ENCODE measurements at regions not wholly inside any gene's neighbourhood (a gene's known extent, or its start where the extent isn't known, plus 50 kb on each side); places are given as distances from the start of the nearest gene placed in this dataset.

DNA sequence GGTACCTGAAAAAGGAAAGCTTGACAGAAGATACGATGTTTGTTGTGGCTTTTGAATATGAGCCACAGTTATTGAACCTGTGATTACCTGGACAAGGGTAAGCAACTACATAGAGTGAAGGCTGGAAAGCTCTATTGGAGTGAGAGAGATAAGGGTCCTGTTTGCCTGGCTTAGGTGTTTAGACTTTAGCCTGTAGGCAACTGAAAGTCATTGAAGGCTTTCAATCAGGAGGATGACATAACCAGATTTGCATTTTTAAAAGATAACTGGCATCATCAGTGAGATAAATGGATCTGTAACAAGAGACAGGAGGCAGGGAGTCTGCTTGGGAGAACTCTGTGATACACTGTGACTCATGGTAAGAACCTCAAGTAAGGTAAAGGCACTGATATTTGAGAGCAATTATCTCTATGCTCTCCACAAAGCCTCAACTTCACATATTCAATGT, 128.9 kb upstream of the SOX5 start:
- Histone ChIP-seq H3K27me3 (ENCODE audit: control insufficient read depth, insufficient read depth, low read length) (no peaks in the 10 kb centered on the region), H3K4me3 (ENCODE audit: low read depth, low read length) (no peak overlapping the region), H3K36me3 (ENCODE audit: control insufficient read depth, insufficient read depth, low read length) (no peaks in the 10 kb centered on the region)
- no peak for DNase-seq (ENCODE audit: low read depth)
- no peak for TF ChIP-seq CTCF (IDR thresholded peaks at IDR 0.05; ENCODE audit: insufficient read depth, low read length, poor library complexity, severe bottlenecking)

- no peak for DNase-seq (ENCODE audit: low read depth)
- H3K27me3 ChIP-seq (ENCODE audit: control insufficient read depth, insufficient read depth, low read length): no peaks in the 10 kb centered on the region
- H3K4me3 ChIP-seq (ENCODE audit: low read depth, low read length): no peak overlapping the region
- no peaks in the 10 kb centered on the region for H3K36me3 ChIP-seq (ENCODE audit: control insufficient read depth, insufficient read depth, low read length)
- no peak for TF ChIP-seq CTCF (IDR thresholded peaks at IDR 0.05; ENCODE audit: insufficient read depth, low read length, poor library complexity, severe bottlenecking)
Measured at GRCh38 chr12:24077161-24077560, 127.7 kb upstream of the SOX5 start.

GRCh38 chr12:24075650-24076049, 126.2 kb upstream of the SOX5 start:
- no peak for TF ChIP-seq CTCF (IDR thresholded peaks at IDR 0.05; ENCODE audit: insufficient read depth, low read length, poor library complexity, severe bottlenecking)
- H3K4me3 ChIP-seq (ENCODE audit: low read depth, low read length): no peak overlapping the region
- H3K36me3 ChIP-seq (ENCODE audit: control insufficient read depth, insufficient read depth, low read length): no peaks in the 10 kb centered on the region
- no peak for DNase-seq (ENCODE audit: low read depth)
- H3K27me3 ChIP-seq (ENCODE audit: control insufficient read depth, insufficient read depth, low read length): no peaks in the 10 kb centered on the region

GRCh38 chr12:24073170-24073810, 123.8 kb upstream of the SOX5 start:
- H3K27me3 ChIP-seq (ENCODE audit: control insufficient read depth, insufficient read depth, low read length): no peaks in the 10 kb centered on the region
- TF ChIP-seq CTCF (IDR thresholded peaks at IDR 0.05; ENCODE audit: insufficient read depth, low read length, poor library complexity, severe bottlenecking): no peak
- H3K4me3 ChIP-seq (ENCODE audit: low read depth, low read length): no peak overlapping the region
- H3K36me3 ChIP-seq (ENCODE audit: control insufficient read depth, insufficient read depth, low read length): no peaks in the 10 kb centered on the region
- no peak for DNase-seq (ENCODE audit: low read depth)

DNA sequence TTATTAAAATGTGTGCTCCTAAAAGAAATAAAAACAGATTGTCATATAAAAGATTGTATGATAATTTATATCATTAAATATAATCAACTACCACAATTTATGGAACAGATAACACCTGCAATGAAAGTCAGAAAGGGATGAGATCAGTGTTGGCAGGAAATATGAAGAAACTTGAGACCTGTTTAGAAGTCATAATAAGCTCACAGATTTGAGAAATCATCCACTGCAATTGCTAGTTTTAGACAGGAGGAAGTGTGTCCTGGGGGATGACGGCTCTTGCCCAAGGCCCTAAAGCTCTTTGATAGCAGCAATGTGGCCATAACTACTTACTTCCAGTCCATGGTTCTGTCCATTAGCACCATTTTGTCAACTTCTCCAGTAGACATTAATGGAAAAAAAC, 122.8 kb upstream of the SOX5 start:
- Histone ChIP-seq H3K27me3 (ENCODE audit: control insufficient read depth, insufficient read depth, low read length) (no peaks in the 10 kb centered on the region), H3K4me3 (ENCODE audit: low read depth, low read length) (no peak overlapping the region), H3K36me3 (ENCODE audit: control insufficient read depth, insufficient read depth, low read length) (no peaks in the 10 kb centered on the region)
- DNase-seq (ENCODE audit: low read depth): no peak
- TF ChIP-seq CTCF (IDR thresholded peaks at IDR 0.05; ENCODE audit: insufficient read depth, low read length, poor library complexity, severe bottlenecking): no peak

- no peak for DNase-seq (ENCODE audit: low read depth)
- TF ChIP-seq CTCF (IDR thresholded peaks at IDR 0.05; ENCODE audit: insufficient read depth, low read length, poor library complexity, severe bottlenecking): no peak
- no peak overlapping the region for H3K4me3 ChIP-seq (ENCODE audit: low read depth, low read length)
- no peaks in the 10 kb centered on the region for H3K27me3 ChIP-seq (ENCODE audit: control insufficient read depth, insufficient read depth, low read length)
- H3K36me3 ChIP-seq (ENCODE audit: control insufficient read depth, insufficient read depth, low read length): no peaks in the 10 kb centered on the region
Measured at GRCh38 chr12:24071842-24072241, 122.4 kb upstream of the SOX5 start.

All from kidney epithelial cell (primary cell).